GM13976 (cell line): ENCODE measurements at regions not wholly inside any gene's neighbourhood (a gene's known extent, or its start where the extent isn't known, plus 50 kb on each side); places are given as distances from the start of the nearest gene placed in this dataset.

Experiments
- DNase-seq: peaks from one replicate; pipeline ENCODE4 v3.0.0; 2012; ENCODE audit warnings: low spot score
- in situ Hi-C: fragments of 300-500 bp; cut with MboI; formaldehyde crosslinking; loops from one replicate; pipeline ENCODE4 v1.12.0; 2022; ENCODE audit warnings: low sequenced_read_pairs, mixed read lengths, inconsistent platforms; ENCODE audit not compliant: unreplicated experiment
- TF ChIP-seq, protein P1 (sequence below): IDR thresholded peaks from 2 replicates; pipeline ENCODE4 v1.5.1; 2012; ENCODE audit warnings: borderline replicate concordance, mild to moderate bottlenecking; ENCODE audit not compliant: insufficient read depth; ENCODE audit errors: extremely low read depth, missing control alignments, control extremely low read depth

DNA sequence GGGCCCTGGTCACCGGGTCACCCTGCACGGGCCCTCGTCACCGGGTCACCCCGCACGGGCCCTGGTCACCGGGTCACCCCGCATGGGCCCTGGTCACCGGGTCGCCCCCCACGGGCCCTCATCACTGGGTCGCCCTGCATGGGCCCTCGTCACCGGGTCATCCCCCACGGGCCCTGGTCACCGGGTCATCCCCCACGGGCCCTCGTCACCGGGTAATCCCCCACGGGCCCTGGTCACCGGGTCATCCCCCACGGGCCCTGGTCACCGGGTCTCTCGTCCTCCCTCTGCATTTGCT lies 77.6 kb downstream of the RIPK4 start:
- in situ Hi-C loops = no loop called here
- TF ChIP-seq, protein P1, sequence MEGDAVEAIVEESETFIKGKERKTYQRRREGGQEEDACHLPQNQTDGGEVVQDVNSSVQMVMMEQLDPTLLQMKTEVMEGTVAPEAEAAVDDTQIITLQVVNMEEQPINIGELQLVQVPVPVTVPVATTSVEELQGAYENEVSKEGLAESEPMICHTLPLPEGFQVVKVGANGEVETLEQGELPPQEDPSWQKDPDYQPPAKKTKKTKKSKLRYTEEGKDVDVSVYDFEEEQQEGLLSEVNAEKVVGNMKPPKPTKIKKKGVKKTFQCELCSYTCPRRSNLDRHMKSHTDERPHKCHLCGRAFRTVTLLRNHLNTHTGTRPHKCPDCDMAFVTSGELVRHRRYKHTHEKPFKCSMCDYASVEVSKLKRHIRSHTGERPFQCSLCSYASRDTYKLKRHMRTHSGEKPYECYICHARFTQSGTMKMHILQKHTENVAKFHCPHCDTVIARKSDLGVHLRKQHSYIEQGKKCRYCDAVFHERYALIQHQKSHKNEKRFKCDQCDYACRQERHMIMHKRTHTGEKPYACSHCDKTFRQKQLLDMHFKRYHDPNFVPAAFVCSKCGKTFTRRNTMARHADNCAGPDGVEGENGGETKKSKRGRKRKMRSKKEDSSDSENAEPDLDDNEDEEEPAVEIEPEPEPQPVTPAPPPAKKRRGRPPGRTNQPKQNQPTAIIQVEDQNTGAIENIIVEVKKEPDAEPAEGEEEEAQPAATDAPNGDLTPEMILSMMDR = no peak
- DNase-seq = no peak

DNA sequence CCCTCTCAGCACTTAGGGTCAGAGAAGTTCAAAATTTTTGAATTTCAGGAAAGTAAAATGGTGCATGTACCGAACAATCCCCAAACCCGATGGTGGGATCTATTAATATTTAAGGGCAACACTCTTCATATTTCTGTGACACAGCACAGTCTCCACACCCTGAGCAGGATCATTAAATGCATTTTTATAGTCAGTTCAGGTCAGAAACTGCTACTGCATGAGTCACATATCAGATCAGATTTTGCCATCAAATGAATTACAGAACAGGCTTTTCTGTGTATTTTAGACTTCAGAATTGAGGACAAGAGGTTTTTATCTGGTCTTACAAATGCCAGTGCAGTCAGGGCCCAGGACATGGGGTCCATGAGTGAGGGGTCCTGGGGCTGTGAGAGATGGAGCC lies 79.2 kb downstream of the RIPK4 start:
- in situ Hi-C loops = no loop called here
- no peak for DNase-seq
- TF ChIP-seq, protein P1 = no peak

DNA sequence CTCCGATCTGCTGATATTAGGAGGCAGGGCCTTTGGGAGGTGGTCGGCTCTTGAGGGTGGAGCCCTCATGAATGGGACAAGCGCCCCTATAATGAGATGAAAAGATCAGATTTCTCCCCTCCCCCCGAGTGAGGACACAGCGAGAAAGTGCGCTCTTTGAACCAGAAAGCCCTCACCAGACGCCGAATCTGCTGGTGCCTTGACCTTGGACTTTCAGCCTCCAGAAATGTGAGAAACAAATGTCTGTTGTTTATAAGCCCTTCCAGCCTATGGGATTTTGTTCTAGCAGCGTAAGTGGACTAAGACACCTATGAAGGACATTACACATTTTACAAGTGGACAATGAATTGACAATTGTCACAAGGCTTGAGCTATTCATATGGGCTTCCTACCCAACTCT lies 80.2 kb downstream of the RIPK4 start:
- in situ Hi-C loops = no loop called here
- TF ChIP-seq, protein P1 = no peak
- no peak for DNase-seq

DNA sequence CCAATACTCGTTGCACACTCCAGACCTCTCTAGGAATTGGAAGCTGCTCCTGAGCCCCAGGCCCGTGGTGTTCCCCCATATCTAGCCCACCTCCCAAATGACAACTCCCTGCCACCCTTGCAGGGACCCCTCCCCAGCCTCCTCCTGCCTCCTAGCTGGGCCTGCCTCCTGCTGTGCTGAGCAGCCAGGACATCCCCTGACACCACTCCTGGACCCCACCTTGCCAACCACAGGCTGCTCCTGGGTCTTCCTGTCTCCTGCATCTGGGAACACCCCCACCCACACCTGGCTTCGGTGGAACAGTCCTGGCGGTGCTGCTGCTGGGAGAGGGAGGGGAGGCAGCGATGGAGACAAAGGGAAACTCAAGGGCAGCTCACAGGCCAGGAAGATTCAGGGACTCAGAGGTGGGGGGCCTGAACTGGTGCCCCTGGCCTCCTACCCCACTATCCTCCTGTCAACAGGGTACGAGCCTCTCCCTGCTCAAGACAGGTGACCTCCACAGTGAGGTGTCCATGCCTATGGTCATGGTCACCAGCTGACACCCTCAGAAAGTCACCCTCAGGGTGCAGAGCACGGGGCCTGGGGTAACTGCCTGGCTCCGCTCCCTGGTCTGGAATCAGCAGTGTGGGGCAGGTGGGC lies 81.2 kb downstream of the RIPK4 start:
- in situ Hi-C loops = no loop called here
- TF ChIP-seq, protein P1 = no peak
- DNase-seq = no peak

DNA sequence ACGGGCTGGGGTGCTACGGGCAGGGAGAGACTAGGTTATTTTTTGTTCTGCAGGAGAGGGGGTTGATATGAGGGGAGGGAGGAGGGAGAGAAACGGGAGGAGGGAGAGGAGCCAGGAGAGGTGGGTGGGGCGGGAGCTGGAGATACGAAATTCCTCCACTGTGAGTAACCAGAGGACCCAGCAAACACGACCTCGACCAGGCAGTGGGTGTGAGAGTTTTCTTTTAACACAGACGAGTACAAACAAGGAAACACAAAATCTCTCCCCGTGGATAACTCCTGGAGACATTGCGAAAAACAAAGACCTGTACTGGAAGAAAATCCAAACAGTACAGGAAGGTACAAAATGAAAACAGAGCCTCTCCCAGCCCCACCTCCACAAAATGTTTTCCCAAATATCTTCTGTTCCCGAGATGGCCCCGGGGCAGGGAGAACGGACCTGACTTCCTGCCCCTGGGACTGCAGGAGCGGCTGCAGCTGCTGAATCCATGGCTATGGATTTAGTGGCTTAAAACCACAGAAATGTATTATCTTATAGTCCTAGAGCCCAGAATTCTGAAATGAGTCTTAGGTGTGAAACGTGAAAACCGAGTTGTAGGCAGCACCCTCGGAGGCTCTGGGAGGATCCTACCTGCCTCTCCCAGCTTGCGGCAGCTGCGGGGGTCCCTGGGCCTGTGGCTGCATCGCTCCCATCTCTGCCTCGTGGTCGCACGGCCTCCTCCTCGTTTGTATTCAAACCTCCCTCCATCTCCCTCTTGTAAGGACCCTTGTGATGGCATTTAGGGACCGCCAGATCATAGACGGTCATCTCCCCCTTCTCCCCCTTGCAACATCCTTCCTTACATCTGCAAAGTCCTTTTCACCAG lies 82.2 kb downstream of the RIPK4 start:
- in situ Hi-C loops = no loop called here
- DNase-seq = no peak
- TF ChIP-seq, protein P1 = no peak

DNA sequence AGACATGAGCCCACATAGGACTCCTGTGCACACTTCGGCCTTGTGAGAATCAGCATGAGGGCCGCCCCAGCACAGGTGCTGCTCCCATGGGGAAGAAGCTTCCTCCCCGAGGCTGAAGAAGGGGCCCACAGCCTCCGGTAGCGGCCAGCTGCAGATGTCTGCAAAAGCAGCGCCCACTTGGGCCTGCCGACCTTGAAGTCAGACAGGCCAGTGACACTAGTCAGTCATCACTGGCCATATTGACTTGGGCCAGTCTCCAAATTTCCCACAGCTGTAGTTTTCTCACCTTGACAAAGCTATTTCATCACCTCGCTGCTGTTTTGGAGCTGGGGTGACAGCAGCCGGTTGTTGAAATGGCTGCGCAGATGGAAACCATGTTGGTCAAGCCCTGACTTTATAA lies 83.0 kb downstream of the RIPK4 start:
- TF ChIP-seq, protein P1 = no peak
- in situ Hi-C loops = no loop called here
- no peak for DNase-seq
